ENCODE measurements at regions not wholly inside any gene's neighbourhood (a gene's known extent, or its start where the extent isn't known, plus 50 kb on each side); places are given as distances from the start of the nearest gene placed in this dataset.

- TF ChIP-seq CTCF (IDR thresholded peaks at IDR 0.05; ENCODE audit: extremely low read depth in 1 of 2, insufficient read depth in 1 of 2, low read depth in 1 of 2, low read length in 2 of 2) (no peak), POLR2A (IDR thresholded peaks at IDR 0.05; ENCODE audit: low read depth, low read length) (no peak), POLR2AphosphoS5 (IDR thresholded peaks at IDR 0.05; ENCODE audit: insufficient read depth, low read depth, low read length) (no peak), EZH2 (IDR thresholded peaks at IDR 0.05; ENCODE audit: borderline replicate concordance, low read depth, low read length, severe bottlenecking) (no peak), FOS (IDR thresholded peaks at IDR 0.05; ENCODE audit: borderline replicate concordance, insufficient read depth, low read length) (no peak)
Observed at GRCh38 chr2:128817171-128817570, 498.5 kb upstream of the HS6ST1 start.
